ENCODE measurements at regions not wholly inside any gene's neighbourhood (a gene's known extent, or its start where the extent isn't known, plus 50 kb on each side); places are given as distances from the start of the nearest gene placed in this dataset.

- TF ChIP-seq TEAD1 (CRISPR knock-in tag; IDR thresholded peaks at IDR 0.05) = no peak
- no peak for TF ChIP-seq AFF4 (CRISPR knock-in tag; IDR thresholded peaks at IDR 0.05; ENCODE audit: borderline replicate concordance)
- TF ChIP-seq CTCF (IDR thresholded peaks at IDR 0.05) = no peak
- no peak for TF ChIP-seq IRF2 (CRISPR knock-in tag; IDR thresholded peaks at IDR 0.05; ENCODE audit: borderline replicate concordance, low read depth)
- TF ChIP-seq TEAD4 (CRISPR knock-in tag; IDR thresholded peaks at IDR 0.05) = no peak
- no peak for TF ChIP-seq FOXP1 (CRISPR knock-in tag; IDR thresholded peaks at IDR 0.05; ENCODE audit: borderline replicate concordance)
- no peak for TF ChIP-seq CBFB (CRISPR knock-in tag; IDR thresholded peaks at IDR 0.05; ENCODE audit: low read depth)
- TF ChIP-seq ZNF317 (CRISPR knock-in tag; IDR thresholded peaks at IDR 0.05; ENCODE audit: borderline replicate concordance, low read depth) = no peak
- no peak for TF ChIP-seq ZNF671 (CRISPR knock-in tag; IDR thresholded peaks at IDR 0.05)
Measured at GRCh38 chr2:22829791-22830190, 555.2 kb upstream of the KLHL29 start.

Data from WTC11 (cell line).